ENCODE measurements at regions not wholly inside any gene's neighbourhood (a gene's known extent, or its start where the extent isn't known, plus 50 kb on each side); places are given as distances from the start of the nearest gene placed in this dataset.
"Not testable (repeated sequence)": the region's sequence is repeated elsewhere in the genome, so short reads cannot be mapped to it uniquely, and the experiment has no call there.

DNA sequence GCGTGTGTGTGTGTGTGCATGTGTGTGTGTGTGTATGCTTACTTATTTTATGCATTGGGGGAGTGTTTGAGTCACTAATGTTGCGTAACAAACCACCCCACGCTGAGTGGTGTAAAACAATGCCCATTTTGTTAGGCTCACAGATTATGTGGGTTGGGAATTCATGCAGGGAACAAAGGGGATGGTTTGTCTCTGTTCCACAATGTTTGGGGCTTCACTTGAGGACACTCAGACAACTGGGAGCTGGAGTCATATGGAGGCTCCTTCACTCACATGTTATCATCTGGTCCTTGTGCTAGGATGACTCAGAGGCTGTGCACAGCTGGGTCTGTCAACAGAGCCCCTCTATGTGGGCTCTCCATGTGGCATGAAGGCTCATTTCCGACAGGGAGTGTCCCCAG, 51.3 kb upstream of the LARGE1 start:
- DNase-seq, result no peak

DNA sequence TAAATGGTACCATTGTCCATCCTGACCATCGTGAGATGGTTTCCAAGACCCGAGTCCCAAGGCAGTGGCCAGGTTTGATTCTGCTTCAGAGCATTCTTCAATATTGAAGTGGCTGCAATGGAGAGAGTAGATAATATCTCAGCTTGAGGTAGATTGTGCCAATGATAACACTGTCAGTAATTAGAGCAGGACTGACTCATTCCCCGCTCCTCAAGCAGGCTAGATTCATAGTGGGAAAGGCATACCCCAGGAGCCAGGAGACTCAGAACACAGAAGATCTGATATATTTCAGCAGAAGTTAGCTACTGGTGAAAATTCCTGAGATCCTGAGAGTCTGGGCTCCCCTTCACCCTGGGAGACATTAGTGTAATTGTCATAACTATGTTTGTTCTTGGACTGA, 55.6 kb upstream of the LARGE1 start:
- DNase-seq, result no peak

DNA sequence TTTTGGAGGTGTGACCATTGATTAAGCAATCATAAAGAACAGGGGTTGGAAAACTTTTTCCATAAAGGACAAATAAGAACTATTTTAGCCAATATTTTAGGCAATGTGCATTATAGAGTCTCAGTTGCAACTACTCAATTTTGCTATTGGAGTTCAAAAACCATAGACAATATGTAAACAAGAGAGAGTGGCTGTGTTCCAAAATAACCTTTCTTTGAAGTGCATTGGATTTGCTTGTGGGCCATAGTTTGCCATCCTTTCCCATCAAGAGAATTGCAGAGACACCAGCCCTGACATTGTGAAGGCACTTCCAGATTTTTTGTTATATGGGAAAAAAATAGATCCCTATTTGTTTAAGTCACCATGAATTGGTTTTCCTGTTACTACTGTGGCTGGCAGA, 63.3 kb upstream of the LARGE1 start:
- DNase-seq, result no peak

DNA sequence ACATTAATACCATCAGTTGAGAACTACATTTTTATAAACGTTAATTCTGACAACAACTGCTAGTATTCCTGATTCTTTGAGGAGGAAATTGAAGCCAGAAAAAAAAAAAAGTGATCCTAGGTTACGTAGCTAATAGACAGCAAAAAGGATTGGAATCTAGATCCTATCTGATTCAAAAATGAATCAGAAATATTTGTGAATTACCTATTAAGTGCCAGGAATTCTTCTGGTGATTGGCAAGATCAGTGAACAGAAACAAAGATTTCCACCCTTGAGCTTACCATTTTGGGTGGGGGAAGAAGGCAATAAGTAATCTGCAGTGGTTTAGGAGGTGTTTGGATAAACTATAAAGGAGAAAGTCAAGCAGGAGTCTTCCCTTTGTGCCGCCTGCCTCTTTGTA, 63.9 kb upstream of the LARGE1 start:
- no peak for DNase-seq

GRCh38 chr22:33984656-33985285, 64.5 kb upstream of the LARGE1 start:
- no peak for DNase-seq

DNA sequence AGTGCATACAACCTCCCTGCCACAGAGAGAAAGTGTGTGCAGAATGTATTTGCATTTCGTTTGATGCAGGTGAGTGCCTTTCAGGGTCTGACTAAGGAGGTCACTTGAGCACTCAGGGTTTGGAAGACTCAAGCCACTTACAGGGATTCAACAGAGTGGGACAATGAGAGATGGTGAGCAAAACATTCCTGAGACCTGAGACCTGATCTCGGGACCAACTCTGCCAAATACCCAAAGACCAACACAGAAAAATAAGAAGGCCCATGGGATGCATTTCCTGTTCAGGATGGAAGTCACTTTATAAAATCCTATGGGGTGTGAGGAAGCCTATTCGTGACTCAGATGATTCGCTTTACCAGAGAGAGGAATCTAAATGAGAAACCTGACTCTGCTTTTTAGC, 65.2 kb upstream of the LARGE1 start:
- no peak for DNase-seq

GRCh38 chr22:33986167-33986771, 66.0 kb upstream of the LARGE1 start:
- no peak for DNase-seq

DNA sequence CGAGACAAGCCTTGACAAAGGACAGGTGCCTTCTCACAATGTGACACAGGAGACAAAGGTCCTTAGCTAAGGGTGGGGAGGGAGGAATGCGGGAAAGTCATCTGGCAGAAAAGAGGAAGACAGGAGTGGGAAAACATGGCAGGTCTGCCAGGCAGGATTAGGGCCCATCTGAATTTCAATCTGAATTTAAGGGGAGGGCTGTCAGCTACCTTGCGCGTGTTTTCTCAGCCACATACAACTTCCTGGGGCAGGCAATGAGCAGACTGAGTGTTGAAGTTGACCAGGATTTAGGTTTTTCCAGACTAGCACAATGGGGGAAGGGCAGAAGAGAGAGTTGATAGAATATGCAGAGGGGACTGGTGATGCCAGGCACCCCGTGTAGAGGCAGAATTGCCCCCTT, 66.7 kb upstream of the LARGE1 start:
- no peak for DNase-seq

- DNase-seq, result not testable (repeated sequence)
Observed at GRCh38 chr22:33989263-33989662, 69.0 kb upstream of the LARGE1 start.

DNA sequence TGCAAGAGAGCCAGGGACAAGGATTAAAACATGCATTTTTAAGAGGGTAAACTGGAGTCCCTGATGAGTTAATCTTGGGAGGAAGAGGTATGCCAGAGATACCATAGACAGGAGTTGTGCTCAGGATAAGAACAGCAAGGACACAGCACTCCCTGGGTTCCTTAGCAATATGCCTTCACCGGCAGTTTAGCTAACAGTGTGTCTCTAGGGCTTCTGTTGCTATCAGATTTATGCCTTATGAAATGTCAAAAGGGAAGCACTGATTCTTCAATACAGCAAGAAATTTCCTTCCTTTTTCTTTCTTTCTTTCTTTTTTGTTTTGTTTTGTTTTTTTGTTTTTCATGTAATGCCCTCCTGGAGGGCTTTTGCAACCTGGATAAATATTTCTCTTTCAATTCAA, 71.3 kb upstream of the LARGE1 start:
- no peak for DNase-seq

- no peak for DNase-seq
Observed at GRCh38 chr22:33996824-33997223, 76.5 kb upstream of the LARGE1 start.

- DNase-seq, result no peak
Observed at GRCh38 chr22:34000879-34001526, 80.7 kb upstream of the LARGE1 start.

- DNase-seq, result no peak
Observed at GRCh38 chr22:34001701-34002466, 81.6 kb upstream of the LARGE1 start.

DNA sequence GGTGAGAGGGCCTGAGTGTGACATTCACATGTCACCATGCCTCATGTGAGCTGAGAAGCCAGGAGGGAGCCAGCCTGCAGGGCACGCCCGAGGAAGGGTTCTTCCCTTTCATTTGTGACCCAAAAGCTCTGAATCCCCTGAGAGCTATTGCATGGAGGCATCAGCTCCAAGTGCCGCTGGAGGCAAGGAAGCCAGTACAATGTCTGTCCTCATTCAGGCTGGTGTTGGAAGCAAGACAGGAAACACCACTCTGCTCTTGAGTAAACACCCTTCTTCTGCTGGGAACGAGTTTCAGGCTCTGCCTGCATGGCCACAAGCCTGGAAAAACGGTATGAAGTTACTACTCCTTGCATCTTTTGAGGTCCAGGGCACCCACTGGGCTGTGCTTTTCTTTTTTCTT, 83.8 kb upstream of the LARGE1 start:
- no peak for DNase-seq

DNA sequence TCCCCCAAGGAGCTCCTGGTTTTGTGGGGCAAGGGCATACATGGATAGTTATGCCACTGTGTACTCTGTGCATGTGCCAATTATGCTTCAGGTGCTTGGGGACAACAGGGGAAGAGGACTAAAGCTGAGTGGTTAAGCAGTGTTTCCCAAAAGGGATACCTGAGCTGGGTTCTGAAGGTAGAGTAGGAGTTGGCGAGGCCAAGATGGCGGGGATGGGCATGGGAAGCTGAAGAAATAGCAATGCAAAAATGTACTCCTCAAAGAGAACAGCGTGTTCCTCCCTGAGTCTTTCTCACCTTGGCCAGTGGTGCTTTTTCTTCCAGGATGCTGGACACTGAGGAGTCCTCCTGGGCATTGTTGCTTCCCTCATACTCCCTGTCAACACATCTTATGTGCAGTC, 90.0 kb upstream of the LARGE1 start:
- DNase-seq, result no peak

GRCh38 chr22:34015642-34016041, 95.4 kb upstream of the LARGE1 start:
- no peak for DNase-seq

- no peak for DNase-seq
Observed at GRCh38 chr22:34017205-34017604, 96.9 kb upstream of the LARGE1 start.

DNA sequence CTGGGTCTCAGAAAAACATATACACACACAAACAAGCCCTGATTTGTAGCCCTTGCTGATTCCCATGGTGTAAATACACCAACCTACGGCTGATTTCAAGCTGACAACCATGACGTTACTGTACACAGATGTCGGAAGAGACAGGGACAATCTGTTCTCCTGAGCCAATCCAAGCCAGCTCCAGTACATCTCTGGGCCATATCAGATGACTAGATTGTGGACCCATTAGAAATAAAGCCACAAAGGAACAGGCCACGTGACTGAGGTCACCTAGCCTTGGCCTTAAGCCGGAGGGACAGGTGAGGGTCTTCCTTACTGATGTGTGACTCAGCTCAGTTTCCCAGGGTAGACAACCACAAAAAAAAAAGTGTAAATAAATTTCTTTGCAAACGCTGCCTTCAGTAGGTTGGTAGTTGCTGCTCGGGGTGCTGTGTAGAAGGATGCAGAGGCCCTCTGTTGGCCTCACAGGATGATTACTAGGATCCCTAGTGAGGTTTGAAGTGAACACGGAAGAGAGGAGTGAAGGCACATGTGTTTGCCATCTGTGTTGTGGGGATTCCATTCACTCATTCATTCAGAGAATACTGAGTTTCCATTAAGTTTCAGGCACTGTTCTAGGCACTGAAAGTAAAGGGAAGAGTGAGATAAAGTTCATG, 99.0 kb upstream of the LARGE1 start:
- DNase-seq, result no peak

GRCh38 chr22:34035209-34035608, 114.9 kb upstream of the LARGE1 start:
- no peak for DNase-seq

- DNase-seq, result no peak
Observed at GRCh38 chr22:34036931-34037330, 116.7 kb upstream of the LARGE1 start.

- no peak for DNase-seq
Observed at GRCh38 chr22:34038801-34039555, 118.7 kb upstream of the LARGE1 start.

DNA sequence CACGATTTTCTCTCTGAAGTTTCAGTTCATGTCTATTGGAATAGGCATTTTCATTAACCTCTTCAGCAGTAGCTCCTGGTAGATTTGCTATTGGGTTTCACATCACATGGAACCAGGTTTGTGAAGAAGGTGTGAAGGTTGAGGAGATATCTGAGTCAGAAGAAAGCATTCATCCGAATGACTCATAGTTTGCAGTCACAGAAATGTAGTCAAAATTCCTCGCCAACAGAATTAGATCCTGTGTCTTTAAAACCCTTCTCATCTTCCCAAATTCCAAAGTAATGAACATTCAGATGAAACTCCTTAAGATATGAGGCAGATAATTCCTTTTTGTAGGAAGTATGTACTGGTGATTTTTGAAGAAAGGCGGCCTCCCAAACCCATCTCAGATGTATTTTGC, 125.0 kb upstream of the LARGE1 start:
- DNase-seq, result no peak
